Fibroblast of mammary gland (primary cell): ENCODE measurements at regions not wholly inside any gene's neighbourhood (a gene's known extent, or its start where the extent isn't known, plus 50 kb on each side); places are given as distances from the start of the nearest gene placed in this dataset.
A peak's percentile ranks its signal among the peaks of the same experiment; 100 is the strongest.
"Not testable (repeated sequence)": the region's sequence is repeated elsewhere in the genome, so short reads cannot be mapped to it uniquely, and the experiment has no call there.

ENCODE experiments used
- DNase-seq: peaks from one replicate; pipeline ENCODE4 v3.0.0-alpha.2; 2010; ENCODE audit warnings: low read depth
- H3K4me3 ChIP-seq: 2 replicates; pipeline ENCODE4 v1.5.1; 2011; ENCODE audit warnings: low read depth, mild to moderate bottlenecking, low read length, moderate library complexity; ENCODE audit not compliant: control insufficient read depth
- CTCF ChIP-seq: conservative IDR thresholded peaks from 2 replicates; pipeline ENCODE4 v1.5.1; 2011; ENCODE audit warnings: low read depth, low read length, inconsistent platforms; ENCODE audit not compliant: control insufficient read depth, insufficient read depth

- no peak overlapping the region for H3K4me3 ChIP-seq
- TF ChIP-seq CTCF = no peak
- DNase-seq = no peak
These were observed 95.3 kb upstream of the FGF3 start for GRCh38 chr11:69914286-69915150.

GRCh38 chr11:69915151-69915500 lies 95.9 kb upstream of the FGF3 start:
- TF ChIP-seq CTCF = no peak
- peak; percentile 37 for DNase-seq
- no peak overlapping the region for H3K4me3 ChIP-seq

GRCh38 chr11:69915501-69916250 lies 96.5 kb upstream of the FGF3 start:
- TF ChIP-seq CTCF = peak; percentile 65
- peak; percentile 47 for DNase-seq
- H3K4me3 ChIP-seq = no peak overlapping the region

GRCh38 chr11:69916251-69916649 lies 97.0 kb upstream of the FGF3 start:
- DNase-seq, H3K4me3 ChIP-seq: not testable (repeated sequence)

DNA sequence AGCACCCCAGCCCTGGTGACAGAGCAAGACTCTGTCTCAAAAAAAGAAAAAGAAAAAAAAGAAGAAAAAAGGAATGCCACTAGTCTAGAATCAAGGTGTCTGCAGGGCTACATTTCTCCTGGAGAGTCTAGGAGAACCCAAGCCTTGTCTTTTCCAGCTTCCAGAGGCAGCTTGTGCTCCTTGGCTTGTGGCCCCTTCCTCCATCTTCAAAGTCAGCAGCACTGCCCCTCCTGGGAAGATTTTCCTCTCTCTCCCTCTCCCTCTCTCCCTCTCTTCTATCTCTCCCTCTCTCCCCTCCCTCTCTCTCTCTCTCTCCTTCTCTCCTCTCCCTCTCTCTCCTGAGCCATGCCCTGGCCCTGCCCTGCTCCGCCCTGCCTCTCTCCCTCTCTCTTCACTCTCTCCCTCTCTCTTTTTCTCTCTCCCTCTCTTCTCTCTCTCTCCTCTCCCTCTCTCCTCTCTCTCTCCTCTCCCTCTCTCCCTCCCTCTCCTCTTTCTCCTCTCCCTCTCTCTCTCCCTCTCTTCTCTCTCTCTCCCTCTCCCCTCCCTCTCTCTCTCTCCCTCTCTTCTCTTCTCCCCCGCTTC lies 97.7 kb upstream of the FGF3 start:
- DNase-seq = no peak
- TF ChIP-seq CTCF = no peak
- no peak overlapping the region for H3K4me3 ChIP-seq

GRCh38 chr11:69917529-69917928 lies 98.3 kb upstream of the FGF3 start:
- H3K4me3 ChIP-seq = no peak overlapping the region
- no peak for DNase-seq
- TF ChIP-seq CTCF = no peak
